HepG2 (cell line): ENCODE measurements at regions not wholly inside any gene's neighbourhood (a gene's known extent, or its start where the extent isn't known, plus 50 kb on each side); places are given as distances from the start of the nearest gene placed in this dataset.

Source experiments
- ATF5 ChIP-seq: sonication (generic); formaldehyde crosslinking; IDR thresholded peaks from 2 replicates; pipeline ENCODE4 v1.4.0; 2020; ENCODE audit warnings: mild to moderate bottlenecking, low read depth, missing genetic modification reagents
- BCL6 ChIP-seq: IDR thresholded peaks from 2 replicates; pipeline ENCODE4 v1.6.1; 2016; ENCODE audit warnings: missing genetic modification reagents, missing compliant biosample characterization
- CEBPG ChIP-seq: IDR thresholded peaks from 2 replicates; pipeline ENCODE4 v1.6.1; 2016
- CERS6 ChIP-seq: sonication (generic); formaldehyde crosslinking; IDR thresholded peaks from 2 replicates; pipeline ENCODE4 v1.5.0; 2020; ENCODE audit warnings: missing genetic modification reagents
- CREM ChIP-seq, 2 experiments: sonication (generic) in 1 of 2; formaldehyde crosslinking in 1 of 2; IDR thresholded peaks; 2 replicates each; pipeline versions ENCODE4 v1.4.0 to v1.6.1; 2016 to 2020; ENCODE audit warnings: antibody characterized with exemption in 1 of 2, mild to moderate bottlenecking in 1 of 2, missing genetic modification reagents in 1 of 2
- FOXA1 ChIP-seq, 2 experiments: fragments of 450-650 bp in 1 of 2; sonication (generic) in 1 of 2; formaldehyde crosslinking in 1 of 2; IDR thresholded peaks; 2 replicates each; pipeline versions ENCODE4 v1.4.0 to v1.6.1; 2016 to 2020; ENCODE audit warnings: missing genetic modification reagents in 1 of 2
- FOXA3 ChIP-seq: IDR thresholded peaks from 2 replicates; pipeline ENCODE4 v1.6.1; 2016; ENCODE audit warnings: missing genetic modification reagents, missing compliant biosample characterization
- FOXP1 ChIP-seq, 2 experiments: fragments of 450-650 bp in 1 of 2; IDR thresholded peaks; 2 replicates each; pipeline ENCODE4 v1.6.1; 2017 to 2018; ENCODE audit warnings: antibody characterized with exemption in 1 of 2
- GATAD2A ChIP-seq: IDR thresholded peaks from 2 replicates; pipeline ENCODE4 v1.6.1; 2016
- HDAC2 ChIP-seq: sonication (generic); formaldehyde crosslinking; IDR thresholded peaks from 2 replicates; pipeline ENCODE4 v1.4.0; 2020; ENCODE audit warnings: missing genetic modification reagents
- IRF2 ChIP-seq: IDR thresholded peaks from 2 replicates; pipeline ENCODE4 v1.6.1; 2018; ENCODE audit warnings: missing genetic modification reagents, missing compliant biosample characterization
- KDM6A ChIP-seq: IDR thresholded peaks from 2 replicates; pipeline ENCODE4 v1.6.1; 2016; ENCODE audit warnings: low read depth
- MED1 ChIP-seq: sonication (generic); formaldehyde crosslinking; IDR thresholded peaks from 2 replicates; pipeline ENCODE4 v1.4.0; 2020; ENCODE audit warnings: missing genetic modification reagents
- MED13 ChIP-seq: sonication (generic); formaldehyde crosslinking; IDR thresholded peaks from 2 replicates; pipeline ENCODE4 v1.5.0; 2020; ENCODE audit warnings: missing genetic modification reagents
- MIXL1 ChIP-seq: IDR thresholded peaks from 2 replicates; pipeline ENCODE4 v1.6.1; 2016
- NFIC ChIP-seq: IDR thresholded peaks from 2 replicates; pipeline ENCODE4 v1.6.1; 2012; ENCODE audit warnings: mild to moderate bottlenecking, low read length, inconsistent platforms
- NR2F2 ChIP-seq: IDR thresholded peaks from 2 replicates; pipeline ENCODE4 v1.6.1; 2012; ENCODE audit warnings: low read depth, inconsistent platforms, borderline replicate concordance
- PAXIP1 ChIP-seq: sonication (generic); formaldehyde crosslinking; conservative IDR thresholded peaks from 2 replicates; pipeline ENCODE4 v1.4.0; 2020; ENCODE audit warnings: mild to moderate bottlenecking, missing genetic modification reagents, moderate library complexity
- RAD21 ChIP-seq: fragments of 450-650 bp; formaldehyde crosslinking; IDR thresholded peaks from 2 replicates; pipeline ENCODE4 v1.5.0; 2020; ENCODE audit warnings: mild to moderate bottlenecking
- SOX5 ChIP-seq: IDR thresholded peaks from 2 replicates; pipeline ENCODE4 v1.6.1; 2016; ENCODE audit warnings: borderline replicate concordance
- SRSF1 ChIP-seq: fragments of 200-400 bp; formaldehyde crosslinking; optimal IDR thresholded peaks from 2 replicates; pipeline ENCODE3; 2017; ENCODE audit warnings: mild to moderate bottlenecking, low read depth, low read length, moderate library complexity
- TRIM22 ChIP-seq: fragments of 450-650 bp; IDR thresholded peaks from 2 replicates; pipeline ENCODE4 v1.6.1; 2017
- ZNF484 ChIP-seq: sonication (generic); formaldehyde crosslinking; IDR thresholded peaks from 2 replicates; pipeline ENCODE4 v1.5.1; 2020; ENCODE audit warnings: mild to moderate bottlenecking, low read depth, missing genetic modification reagents, borderline replicate concordance
- ZNF501 ChIP-seq: sonication (generic); formaldehyde crosslinking; IDR thresholded peaks from 2 replicates; pipeline ENCODE4 v1.5.1; 2020; ENCODE audit warnings: mild to moderate bottlenecking, moderate library complexity, missing genetic modification reagents
- ZNF615 ChIP-seq: sonication (generic); formaldehyde crosslinking; IDR thresholded peaks from 2 replicates; pipeline ENCODE4 v1.5.0; 2020; ENCODE audit warnings: mild to moderate bottlenecking, missing genetic modification reagents, borderline replicate concordance

- TF ChIP-seq SOX5 (peak; percentile 96), PAXIP1 (CRISPR knock-in tag) (peak; percentile 41), CERS6 (CRISPR knock-in tag) (no peak), MED13 (CRISPR knock-in tag) (no peak), SRSF1 (no peak), FOXP1 (IDR thresholded peaks at IDR 0.05) (no peak), FOXP1 (CRISPR knock-in tag; IDR thresholded peaks at IDR 0.05) (peak; percentile 86), GATAD2A (peak; percentile 47), MED1 (CRISPR knock-in tag) (peak; percentile 46; the same call in 1 of the 2 replicates), ZNF615 (CRISPR knock-in tag) (no peak), ZNF501 (CRISPR knock-in tag) (no peak), TRIM22 (no peak), HDAC2 (CRISPR knock-in tag) (peak; percentile 29; the same call in 1 of the 2 replicates), FOXA3 (peak; percentile 56), FOXA1 (IDR thresholded peaks at IDR 0.05) (no peak), FOXA1 (CRISPR knock-in tag; IDR thresholded peaks at IDR 0.05) (peak; percentile 53), CEBPG (CRISPR knock-in tag) (peak; percentile 58), IRF2 (CRISPR knock-in tag) (no peak), BCL6 (CRISPR knock-in tag) (peak; percentile 34; the same call in 1 of the 2 replicates), MIXL1 (CRISPR knock-in tag) (peak; percentile 61; the same call in 1 of the 2 replicates), ATF5 (CRISPR knock-in tag) (no peak), NR2F2 (0 out of 2 replicates have a peak, but pooled peaks have one; percentile 25), NFIC (no peak), ZNF484 (CRISPR knock-in tag) (no peak), CREM (IDR thresholded peaks at IDR 0.05) (peak; percentile 15; the same call in 1 of the 2 replicates), CREM (CRISPR knock-in tag; IDR thresholded peaks at IDR 0.05) (no peak), RAD21 (CRISPR knock-in tag) (no peak), KDM6A (CRISPR knock-in tag) (no peak)
Observed at GRCh38 chr18:49681387-49681786, 119.5 kb downstream of the LIPG start (continued).
